ENCODE measurements at regions not wholly inside any gene's neighbourhood (a gene's known extent, or its start where the extent isn't known, plus 50 kb on each side); places are given as distances from the start of the nearest gene placed in this dataset.

- no peaks in the 10 kb centered on the region for H3K9me3 ChIP-seq (ENCODE audit: control insufficient read depth in 4 of 4, insufficient read depth in 3 of 4, low read length in 3 of 4)
These were observed 220.6 kb downstream of the OLFM4 start for GRCh38 chr13:53249236-53249635.

GRCh38 chr13:53250272-53250875, 221.8 kb downstream of the OLFM4 start:
- H3K9ac ChIP-seq (ENCODE audit: insufficient read depth in 1 of 2, low read length in 2 of 2) = no peak overlapping the region
- ATAC-seq (ENCODE audit: insufficient read depth, low FRiP score) (peak; percentile 80), DNase-seq (peak; percentile 26 to 93 (median 88))
- H3K9me3 ChIP-seq (ENCODE audit: control insufficient read depth in 4 of 4, insufficient read depth in 3 of 4, low read length in 3 of 4) = no peaks in the 10 kb centered on the region
- H3K27ac ChIP-seq (ENCODE audit: low read depth in 1 of 2, low read length in 1 of 2) = no peak overlapping the region
- H3K4me1 ChIP-seq (ENCODE audit: control insufficient read depth in 5 of 5, insufficient read depth in 5 of 5, low read length in 5 of 5) = no peaks in the 10 kb centered on the region
- TF ChIP-seq CTCF (IDR thresholded peaks at IDR 0.05; ENCODE audit: control extremely low read depth, extremely low read depth) = peak; percentile 31
- 24 to 25% methylated on average over 6 of the region's 6 CpGs for WGBS, 2 donors
- H3K36me3 ChIP-seq (ENCODE audit: control insufficient read depth in 4 of 4, insufficient read depth in 4 of 4, low read length in 4 of 4) = no peaks in the 10 kb centered on the region
- H3K4me3 ChIP-seq = no peak overlapping the region
- H3K27me3 ChIP-seq (ENCODE audit: control insufficient read depth in 3 of 3, insufficient read depth in 3 of 3, low read length in 2 of 3) = peaks cover 0 to 6% (median 0%) of the 10 kb centered on the region in 3 donors

More at GRCh38 chr13:53249236-53249635, 220.6 kb downstream of the OLFM4 start:
- Histone ChIP-seq H3K4me3 (no peak overlapping the region), H3K9ac (ENCODE audit: insufficient read depth in 1 of 2, low read length in 2 of 2) (no peak overlapping the region), H3K36me3 (ENCODE audit: control insufficient read depth in 4 of 4, insufficient read depth in 4 of 4, low read length in 4 of 4) (no peaks in the 10 kb centered on the region), H3K27me3 (ENCODE audit: control insufficient read depth in 3 of 3, insufficient read depth in 3 of 3, low read length in 2 of 3) (peaks cover 0 to 6% (median 0%) of the 10 kb centered on the region in 3 donors), H3K27ac (ENCODE audit: low read depth in 1 of 2, low read length in 1 of 2) (no peak overlapping the region), H3K4me1 (ENCODE audit: control insufficient read depth in 5 of 5, insufficient read depth in 5 of 5, low read length in 5 of 5) (no peaks in the 10 kb centered on the region)
- 60 to 67% methylated on average over 1 of the region's 1 CpG for WGBS, 2 donors
- ATAC-seq (ENCODE audit: insufficient read depth, low FRiP score) (no peak), DNase-seq (no peak)
- TF ChIP-seq CTCF (IDR thresholded peaks at IDR 0.05; ENCODE audit: control extremely low read depth, extremely low read depth) = no peak

- WGBS, 2 donors = 77 to 90% methylated on average over 1 of the region's 1 CpG
These were observed 222.4 kb downstream of the OLFM4 start for GRCh38 chr13:53250977-53251376.

More at GRCh38 chr13:53250977-53251376, 222.4 kb downstream of the OLFM4 start:
- Histone ChIP-seq H3K4me1 (ENCODE audit: control insufficient read depth in 5 of 5, insufficient read depth in 5 of 5, low read length in 5 of 5) (no peaks in the 10 kb centered on the region), H3K27ac (ENCODE audit: low read depth in 1 of 2, low read length in 1 of 2) (no peak overlapping the region), H3K36me3 (ENCODE audit: control insufficient read depth in 4 of 4, insufficient read depth in 4 of 4, low read length in 4 of 4) (no peaks in the 10 kb centered on the region), H3K9me3 (ENCODE audit: control insufficient read depth in 4 of 4, insufficient read depth in 3 of 4, low read length in 3 of 4) (peaks cover 0 to 1% (median 0%) of the 10 kb centered on the region in 4 donors), H3K27me3 (ENCODE audit: control insufficient read depth in 3 of 3, insufficient read depth in 3 of 3, low read length in 2 of 3) (peaks cover 0 to 6% (median 0%) of the 10 kb centered on the region in 3 donors), H3K9ac (ENCODE audit: insufficient read depth in 1 of 2, low read length in 2 of 2) (no peak overlapping the region), H3K4me3 (no peak overlapping the region)
- no peak for TF ChIP-seq CTCF (IDR thresholded peaks at IDR 0.05; ENCODE audit: control extremely low read depth, extremely low read depth)
- no peak for DNase-seq
- no peak for ATAC-seq (ENCODE audit: insufficient read depth, low FRiP score)
